Urothelium cell line (cell line): ENCODE measurements at regions not wholly inside any gene's neighbourhood (a gene's known extent, or its start where the extent isn't known, plus 50 kb on each side); places are given as distances from the start of the nearest gene placed in this dataset.

ENCODE experiments used
- DNase-seq: peaks from one replicate; pipeline ENCODE4 v3.0.0; 2011; ENCODE audit warnings: low spot score, mixed read lengths
- FAIRE-seq: peaks from 2 replicates; lab custom pipeline; 2011; peaks lifted over from hg19 to GRCh38; lab: Jason Lieb, UNC

DNA sequence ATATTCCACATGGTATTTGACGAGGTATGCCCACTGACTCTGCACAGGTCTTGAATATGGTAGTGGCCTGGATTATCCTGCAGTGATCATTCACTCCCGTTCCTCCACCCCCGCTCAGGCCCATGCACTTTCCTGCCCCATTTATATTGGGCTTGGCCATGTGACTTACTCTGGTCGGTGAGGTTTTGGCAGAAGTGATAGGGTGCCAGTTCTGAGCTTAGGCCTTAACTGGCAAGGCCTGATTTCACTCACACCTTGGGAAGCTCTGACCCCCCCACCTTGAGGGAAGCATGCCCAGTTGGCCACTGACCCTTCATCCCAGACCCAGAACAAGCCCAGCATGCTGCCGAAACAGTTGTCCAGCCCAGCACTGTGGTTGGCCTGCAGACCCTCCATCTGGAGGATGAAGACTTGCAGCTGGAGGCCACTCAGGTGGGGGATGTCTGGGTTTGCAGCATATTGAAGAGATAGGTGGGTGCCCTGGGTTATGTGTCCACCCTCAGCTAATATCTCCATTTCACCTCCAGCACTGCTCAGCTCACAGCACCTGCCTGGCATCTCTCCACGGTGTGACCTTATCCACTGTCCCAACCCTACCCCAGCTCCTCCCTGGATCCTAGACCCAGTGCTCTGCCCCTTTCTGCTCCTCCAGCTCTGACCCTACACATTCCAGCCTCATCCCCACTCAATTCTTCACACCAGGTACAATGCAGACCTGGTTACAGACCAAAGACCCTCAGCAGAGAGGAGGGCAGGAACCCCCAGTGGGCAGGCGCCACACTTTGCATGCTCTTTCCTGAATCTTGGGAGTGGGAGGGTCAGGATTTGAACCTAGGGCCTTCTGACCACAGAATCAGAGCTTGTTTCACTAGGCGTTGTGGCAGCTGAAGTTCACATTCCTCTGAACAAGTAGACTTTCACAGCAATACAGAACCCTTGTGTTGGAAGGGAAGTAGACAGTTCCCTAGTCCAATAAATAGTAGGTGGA, 138.1 kb upstream of the CHST15 start:
- no peak for DNase-seq
- no peak for FAIRE-seq

DNA sequence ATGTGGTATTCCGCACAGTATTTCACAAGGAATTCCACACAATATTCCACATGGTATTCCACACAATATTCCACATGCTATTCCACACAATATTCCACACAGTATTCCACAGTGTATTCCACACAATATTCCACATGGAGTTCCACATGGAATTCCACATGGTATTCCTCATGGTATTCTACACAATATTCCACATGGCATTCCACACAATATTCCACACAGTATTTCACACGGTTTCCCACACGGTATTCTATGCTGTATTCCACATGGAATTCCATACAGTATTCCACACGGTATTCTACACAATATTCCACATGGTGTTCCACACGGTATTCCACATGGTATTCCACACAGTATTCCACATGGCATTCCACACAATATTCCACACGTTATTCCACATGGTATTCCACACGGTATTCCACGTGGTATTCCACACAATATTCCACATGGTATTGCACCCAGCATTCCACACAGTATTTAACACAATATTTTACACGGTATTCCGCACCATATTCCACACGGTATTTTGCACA, 137.3 kb upstream of the CHST15 start:
- DNase-seq (no peak), FAIRE-seq (peak; percentile 87)

DNA sequence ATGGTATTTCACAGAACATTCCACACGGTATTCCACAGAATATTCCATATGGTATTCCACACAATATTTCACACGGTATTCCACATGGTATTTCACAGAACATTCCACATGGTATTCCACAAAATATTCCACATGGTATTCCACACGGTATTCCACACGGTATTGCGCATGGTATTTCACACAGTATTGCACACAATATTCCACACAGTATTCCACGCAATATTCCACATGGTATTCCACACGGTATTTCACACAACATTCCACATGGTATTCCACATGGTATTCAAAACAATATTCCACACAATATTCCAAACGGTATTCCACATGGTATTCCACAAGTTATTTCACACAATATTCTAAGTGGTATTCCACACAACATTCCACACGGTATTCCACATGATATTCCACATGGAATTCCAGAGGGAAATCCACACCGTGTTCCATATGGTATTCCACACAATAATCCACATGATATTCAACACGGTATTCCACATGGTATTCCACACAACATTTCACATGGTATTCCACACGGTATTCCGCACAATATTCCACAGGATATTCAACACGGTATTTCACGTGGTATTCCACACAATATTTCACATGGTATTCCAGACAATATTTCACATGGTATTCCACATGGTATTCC, 136.7 kb upstream of the CHST15 start:
- FAIRE-seq (no peak), DNase-seq (no peak)

DNA sequence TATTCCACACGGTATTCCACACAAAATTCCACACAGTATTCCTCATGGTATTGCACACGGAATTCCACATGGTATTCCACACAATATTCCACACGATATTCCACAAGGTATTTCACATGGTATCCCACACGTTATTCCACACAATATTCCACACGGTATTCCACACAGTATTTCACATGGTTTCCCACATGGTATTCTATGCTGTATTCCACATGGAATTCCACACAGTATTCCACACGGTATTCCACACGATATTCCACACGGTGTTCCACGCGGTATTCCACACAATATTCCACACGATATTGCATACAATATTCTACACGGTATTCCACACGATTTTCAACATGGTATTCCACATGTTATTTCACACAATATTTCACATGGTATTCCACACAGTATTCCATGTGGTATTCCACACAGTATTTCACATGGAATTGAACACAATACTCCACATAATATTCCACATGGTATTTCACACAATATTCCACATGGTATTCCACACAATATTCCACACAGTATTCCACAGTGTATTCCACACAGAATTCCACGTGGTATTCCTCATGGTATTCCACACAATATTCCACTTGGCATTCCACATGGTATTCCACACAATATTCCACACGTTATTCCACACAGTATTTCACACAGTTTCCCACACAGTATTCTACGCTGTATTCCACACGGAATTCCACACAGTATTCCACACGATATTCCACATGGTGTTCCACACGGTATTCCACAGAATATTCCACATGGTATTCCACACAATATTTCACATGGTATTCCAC, 136.0 kb upstream of the CHST15 start:
- FAIRE-seq (no peak), DNase-seq (no peak)

DNA sequence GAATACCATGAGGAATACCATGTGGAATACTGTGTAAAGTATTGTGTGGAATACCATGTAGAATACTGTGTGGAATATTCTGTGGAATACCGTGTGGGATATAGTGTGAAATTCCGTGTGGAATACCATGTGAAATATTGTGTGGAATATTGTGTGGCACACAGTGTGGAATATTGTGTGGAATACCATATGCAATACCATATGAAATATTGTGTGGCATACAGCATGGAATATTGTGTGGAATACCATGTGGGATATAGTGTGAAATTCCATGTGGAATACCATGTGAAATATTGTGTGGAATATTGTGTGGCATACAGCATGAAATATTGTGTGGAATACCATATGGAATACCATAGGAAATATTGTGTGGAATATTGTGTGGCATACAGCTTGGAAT, 135.1 kb upstream of the CHST15 start:
- DNase-seq (no peak), FAIRE-seq (no peak)

DNA sequence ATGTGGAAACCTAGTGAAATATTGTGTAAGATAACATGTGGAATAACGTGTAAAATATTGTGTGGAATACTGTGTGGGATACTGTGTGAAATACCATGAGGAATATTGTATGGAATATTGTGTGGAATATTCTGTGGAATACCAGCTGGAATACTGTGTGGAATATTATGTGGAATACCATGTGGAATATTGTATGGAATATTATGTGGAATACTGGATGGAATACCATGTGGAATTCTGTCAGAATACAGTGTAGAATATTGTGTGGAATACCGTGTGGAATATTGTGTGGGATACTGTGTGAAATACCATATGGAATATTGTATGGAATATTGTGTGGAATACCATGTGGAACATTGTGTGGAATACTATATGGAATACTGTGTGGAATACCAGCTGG, 134.6 kb upstream of the CHST15 start:
- DNase-seq (no peak), FAIRE-seq (no peak)

DNA sequence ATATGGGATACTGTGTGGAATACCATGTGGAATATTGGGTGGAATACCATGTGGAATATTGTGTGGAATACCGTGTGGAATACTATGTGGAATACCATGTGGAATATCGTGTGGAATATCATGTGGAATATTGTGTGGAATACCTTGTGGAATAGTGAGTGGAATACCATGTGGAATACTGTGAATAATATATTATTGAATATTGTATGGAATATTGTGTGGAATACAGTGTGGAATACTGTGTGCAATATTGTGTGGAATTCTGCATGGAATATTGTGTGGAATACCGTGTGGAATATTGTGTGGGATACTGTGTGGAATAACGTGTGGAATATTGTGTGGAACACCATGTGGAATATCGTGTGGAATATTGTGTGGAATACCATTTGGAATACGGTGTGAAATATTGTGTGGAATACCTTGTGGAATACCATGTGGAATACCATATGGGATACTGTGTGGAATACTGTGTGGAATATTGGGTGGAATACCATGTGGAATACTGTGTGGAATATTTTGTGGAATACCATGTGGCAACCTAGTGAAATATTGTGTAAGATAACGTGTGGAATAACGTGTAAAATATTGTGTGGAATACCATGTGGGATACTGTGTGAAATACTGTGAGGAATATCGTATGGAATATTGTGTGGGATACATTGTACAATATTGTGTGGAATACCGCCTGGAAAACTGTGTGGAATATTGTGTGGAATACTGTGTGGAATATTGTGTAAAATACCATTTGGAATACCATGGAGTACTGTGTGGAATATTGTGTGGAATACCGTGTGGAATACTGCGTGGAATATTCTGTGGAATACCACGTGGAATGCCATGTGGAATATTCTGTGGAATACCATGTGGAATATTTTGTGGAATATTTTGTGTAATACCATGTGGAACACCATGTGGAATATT, 133.9 kb upstream of the CHST15 start:
- FAIRE-seq (no peak), DNase-seq (no peak)

DNA sequence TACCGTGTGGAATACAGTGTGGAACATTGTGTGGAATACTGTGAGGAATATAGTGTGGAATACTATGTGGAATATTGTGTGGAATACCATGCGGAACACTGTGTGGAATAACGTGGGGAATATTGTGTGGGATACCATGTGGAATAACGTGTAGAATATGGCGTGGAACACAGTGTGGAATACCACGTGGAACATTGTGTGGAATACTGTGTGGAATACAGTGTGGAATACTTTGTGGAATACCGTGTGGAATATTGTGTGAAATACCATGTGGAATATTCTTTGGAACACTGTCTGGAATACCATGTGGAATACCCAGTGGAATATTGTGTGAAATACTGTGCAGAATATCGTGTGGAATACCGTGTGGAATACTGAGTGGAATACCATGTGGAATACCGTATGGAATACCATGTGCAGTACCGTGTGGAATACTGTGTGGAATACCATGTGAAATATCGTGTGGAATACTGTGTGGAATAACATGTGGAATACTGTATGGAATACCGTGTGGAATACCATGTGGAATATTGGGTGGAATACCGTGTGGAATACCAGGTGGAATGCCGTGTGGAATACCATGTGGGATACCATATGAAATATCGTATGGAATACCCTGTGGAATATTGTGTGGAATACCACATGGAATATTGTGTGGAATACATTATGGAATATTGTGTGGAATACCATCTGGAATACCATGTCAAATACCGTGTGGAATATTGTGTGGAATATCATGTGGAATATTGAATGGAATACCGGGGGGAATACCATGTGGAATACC, 133.1 kb upstream of the CHST15 start:
- FAIRE-seq (no peak), DNase-seq (no peak)

DNA sequence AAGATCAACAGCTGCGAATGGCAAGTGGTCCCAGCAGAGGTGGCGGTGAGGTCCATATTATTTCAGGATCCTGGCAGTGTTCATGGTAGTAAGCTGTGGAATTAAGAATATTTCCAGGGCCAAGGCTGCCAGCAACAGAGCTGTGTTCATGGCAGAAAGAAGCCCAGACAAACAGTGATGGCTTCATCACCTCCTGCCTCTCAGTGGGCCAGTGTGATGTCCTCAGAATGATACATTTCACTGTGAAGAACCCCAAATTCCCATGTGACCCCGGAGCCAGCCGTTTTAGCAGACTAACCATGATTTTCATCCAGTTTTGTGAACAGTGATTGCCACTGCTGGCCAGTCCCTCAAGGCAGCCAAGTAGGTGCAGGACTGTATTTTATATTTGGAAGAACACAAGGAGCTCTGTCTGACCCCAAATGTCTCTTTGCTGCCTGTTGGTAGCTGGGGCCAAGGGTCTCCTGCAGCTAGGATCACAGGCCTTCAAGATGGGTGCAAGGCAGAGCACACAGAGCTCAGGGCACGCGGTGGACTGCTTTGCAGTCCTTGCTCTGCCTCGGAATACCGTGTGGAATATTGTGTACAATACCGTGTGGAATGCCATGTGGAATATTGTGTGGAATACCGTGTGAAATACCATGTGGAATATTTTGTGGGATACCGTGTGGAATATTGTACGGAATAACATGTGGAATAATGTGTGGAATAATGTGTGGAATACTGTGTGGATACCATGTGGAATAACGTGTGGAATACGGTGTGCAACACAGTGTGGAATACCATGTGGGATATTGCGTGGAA, 132.3 kb upstream of the CHST15 start:
- DNase-seq (no peak), FAIRE-seq (no peak)

DNA sequence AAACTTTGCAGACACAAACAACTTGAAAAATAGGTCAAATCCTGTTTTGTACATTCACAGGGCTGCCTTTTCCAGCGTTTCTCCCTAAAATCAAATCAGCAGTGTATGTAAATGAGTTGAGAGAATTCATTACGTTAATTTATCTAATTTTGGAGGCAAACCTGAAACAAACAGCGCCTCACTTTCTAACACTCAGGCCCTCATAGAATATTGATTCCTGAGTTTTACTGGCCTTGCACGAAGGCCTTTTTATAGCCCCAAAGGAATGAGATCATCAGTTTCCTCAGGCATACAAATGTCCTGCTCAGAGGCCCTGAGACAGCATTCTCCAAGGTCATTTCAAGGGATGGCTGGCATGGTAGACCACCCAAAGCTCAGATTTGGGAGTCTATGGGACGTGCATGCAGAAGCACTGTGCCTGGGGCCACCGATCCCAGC, 131.7 kb upstream of the CHST15 start:
- FAIRE-seq (no peak), DNase-seq (peak; percentile 34)

DNA sequence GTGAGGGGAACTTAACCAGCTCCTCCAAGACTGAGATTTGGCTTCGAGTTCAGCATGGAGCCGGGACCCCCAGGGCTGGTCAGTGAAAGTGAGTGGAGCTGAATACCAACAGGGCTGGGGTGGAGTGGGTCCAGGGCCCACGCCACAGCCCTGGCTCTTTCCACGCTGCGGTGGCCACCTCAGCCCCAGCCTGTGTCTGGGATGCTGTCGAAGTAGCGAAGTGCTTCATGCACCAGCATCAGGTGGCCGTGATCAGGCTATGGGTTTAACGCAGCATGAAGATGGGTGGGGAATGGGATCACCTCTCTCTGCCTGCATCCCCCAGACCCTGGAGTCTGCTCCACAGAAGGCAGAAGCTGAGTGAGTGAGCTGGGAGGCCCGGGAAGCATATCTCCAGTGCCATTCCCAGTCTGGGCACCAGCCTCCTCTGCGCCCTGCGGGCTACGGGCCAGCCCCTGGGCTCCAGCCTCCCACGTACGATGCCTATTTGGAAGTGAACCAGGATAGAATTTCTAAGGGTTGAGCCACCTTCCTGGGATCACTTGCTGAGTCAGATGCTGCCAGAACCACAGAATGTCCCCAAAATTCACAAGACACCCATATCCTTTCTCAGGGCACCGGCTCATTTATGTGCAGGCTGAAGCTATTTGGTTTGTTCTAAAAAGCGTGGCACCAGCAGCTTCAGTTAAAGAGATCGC, 131.1 kb upstream of the CHST15 start:
- FAIRE-seq, result no peak
- DNase-seq, result peak; percentile 57

DNA sequence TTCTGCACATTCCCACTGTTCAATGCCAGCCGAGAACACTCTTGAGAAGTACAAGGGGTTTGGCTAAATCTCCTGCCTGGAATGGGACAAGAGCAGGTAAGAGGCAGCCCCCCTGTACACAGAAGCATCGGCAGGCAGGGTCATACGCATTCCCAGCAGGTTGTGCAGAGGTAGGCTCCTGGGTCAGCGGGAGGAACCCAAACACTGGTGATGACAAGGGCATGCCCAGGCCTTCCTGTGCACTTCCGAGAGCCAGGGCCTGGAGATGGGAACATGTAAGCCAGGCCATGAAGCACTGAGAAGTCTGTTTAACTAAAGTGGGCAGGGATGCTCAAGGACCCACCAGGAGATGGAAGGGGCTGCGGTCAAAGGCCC, 130.3 kb upstream of the CHST15 start:
- DNase-seq, result no peak
- no peak for FAIRE-seq

DNA sequence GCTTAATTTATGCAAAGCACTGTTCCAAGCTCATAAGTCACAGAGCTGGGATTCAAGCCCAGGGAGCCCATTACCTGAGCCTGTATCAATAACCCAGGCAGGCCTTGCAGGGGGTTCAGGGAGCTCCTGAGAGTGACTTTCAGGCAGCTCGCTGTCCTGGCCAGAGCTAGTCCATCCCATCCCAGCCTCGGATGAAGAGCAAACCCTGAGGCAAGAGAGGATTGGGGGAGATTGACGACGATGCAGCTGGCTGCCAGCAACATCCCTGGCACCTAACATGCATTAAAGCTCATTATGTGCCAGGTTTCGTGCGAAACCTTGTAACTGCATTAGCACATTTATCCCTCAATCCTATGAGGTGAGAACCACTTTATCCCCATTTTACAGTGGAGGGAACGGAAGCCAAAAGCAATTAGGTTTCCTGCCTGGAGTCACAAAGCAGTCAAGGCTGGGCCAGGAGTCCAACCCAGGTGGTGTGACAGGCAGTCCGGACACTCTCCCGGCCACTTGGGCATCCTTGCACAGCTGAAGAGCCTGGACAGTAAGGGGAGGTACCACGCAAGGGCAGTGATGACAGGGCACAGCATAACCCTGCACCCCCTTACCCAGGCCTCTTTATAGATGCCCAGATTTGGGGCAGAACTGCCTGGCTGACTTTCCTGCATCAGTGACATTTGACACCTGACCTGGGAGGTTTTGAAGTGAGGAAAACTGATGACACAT, 129.8 kb upstream of the CHST15 start:
- FAIRE-seq, result no peak
- no peak for DNase-seq

DNA sequence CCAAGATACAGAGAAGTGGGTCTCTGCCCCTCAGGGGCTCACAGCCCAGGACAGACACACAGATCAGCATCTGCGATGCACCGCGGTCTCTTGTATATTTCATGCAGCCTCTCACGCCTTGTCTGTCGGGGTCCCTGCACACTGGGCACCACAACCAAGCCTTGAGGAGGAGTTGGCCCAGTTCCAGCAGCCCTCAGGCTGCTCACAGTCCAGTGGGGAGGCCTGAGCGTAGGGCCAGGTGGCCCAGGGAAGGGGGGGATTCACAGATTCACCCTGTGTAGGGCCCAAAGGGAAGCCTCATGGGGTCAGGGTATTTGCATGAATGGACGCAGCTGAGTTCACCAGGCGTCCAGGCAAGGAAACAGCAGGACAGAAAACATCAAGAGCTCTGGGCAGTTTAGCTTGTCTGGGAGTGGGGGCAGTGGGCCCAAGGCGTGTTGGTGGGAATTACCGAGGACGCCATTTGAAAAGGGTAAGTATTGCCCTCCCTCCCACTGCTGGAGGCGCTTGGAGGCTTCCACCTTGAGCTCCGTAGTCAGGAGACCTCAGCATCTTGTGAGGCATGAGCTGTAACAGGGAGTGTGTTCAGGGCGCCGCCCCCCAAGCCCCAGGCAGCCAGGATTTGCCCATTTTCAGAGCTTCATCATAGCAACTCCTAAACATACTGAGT, 129.1 kb upstream of the CHST15 start:
- DNase-seq (no peak), FAIRE-seq (no peak)

DNA sequence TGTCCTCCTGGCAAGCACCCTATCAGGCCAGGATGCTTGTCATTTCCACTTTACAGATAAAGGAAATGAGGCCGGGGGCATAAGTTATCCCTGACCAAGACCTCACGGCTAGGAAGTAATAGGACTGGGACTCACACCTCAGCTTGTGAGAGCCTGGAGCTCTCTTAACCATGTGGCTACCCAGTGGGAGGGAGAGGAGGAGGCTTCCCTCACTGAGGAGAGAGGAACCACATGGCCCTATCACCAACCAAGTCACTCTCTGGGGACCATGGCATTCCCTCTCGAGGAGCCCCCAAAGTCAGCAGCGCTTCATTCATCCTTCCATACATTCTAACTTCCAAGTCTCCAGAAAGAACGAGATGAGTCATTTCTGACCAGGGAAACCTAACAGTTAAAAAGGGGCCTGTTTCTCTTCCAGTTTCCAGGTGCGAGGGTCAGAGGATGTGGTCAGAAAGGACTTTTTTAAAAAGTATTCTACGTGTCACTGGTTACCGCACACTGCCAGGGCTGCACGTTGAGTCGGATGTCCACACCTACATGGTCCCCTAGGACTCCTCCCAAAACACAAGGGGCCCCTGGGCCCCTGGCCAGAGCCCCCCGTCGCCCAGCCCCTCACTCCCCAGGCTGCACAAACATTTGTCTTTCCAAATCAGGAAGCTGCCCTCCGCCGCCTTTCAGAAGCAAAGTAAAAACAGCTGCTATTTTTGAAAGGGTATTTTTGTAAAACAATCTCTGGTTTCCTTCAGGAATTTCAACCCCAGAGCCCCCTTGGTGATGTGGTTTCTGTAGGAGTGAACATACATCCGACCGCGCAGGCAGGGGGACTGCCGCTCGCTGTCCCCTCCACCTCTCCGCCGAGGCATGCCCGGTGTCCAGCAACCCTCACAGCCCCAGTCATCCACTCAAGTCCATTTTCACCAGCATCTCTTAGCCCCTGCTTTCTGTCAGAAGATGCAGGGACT, 128.2 kb upstream of the CHST15 start:
- peak; percentile 63 for DNase-seq
- FAIRE-seq, result no peak

DNA sequence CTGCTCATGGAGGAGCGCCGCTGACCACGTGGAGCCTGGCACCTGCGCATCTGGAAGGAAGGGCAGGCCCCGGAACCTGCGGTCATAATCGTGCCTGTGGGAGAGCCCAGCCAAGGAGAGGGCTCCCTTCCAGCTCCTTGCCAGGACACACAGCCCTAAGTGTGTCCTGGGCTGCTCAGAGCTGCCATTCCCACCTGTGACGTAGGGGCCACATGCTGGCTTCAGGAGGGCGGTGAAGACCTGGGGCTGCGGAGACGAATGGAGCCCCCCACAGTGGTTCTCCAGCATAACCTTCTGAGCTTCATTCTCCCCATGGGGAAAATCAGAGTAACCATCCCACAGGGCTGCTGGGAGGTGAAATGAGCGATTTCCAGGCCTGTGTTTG, 127.6 kb upstream of the CHST15 start:
- DNase-seq (no peak), FAIRE-seq (no peak)
